ENCODE measurements at regions not wholly inside any gene's neighbourhood (a gene's known extent, or its start where the extent isn't known, plus 50 kb on each side); places are given as distances from the start of the nearest gene placed in this dataset.

DNA sequence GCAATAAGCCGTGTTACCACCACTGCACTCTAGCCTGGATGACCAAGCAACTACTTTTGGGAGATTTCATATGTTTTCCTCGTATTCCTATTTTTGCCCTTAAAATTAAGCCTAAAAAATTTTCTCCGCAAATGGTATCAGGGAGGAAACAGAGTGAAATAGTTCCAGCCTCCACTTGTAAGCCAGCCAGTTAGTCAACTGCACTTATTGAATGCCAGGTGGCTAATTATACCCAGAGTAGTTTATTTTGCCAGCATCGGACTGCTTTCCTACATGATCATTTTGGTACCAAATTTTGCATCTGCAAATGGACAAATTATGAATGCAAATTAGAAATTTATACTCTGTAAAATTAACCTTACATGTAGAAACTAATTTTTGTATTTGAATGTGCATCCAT lies 90.2 kb upstream of the ARHGAP28 start:
- no peak for TF ChIP-seq FOXK2 (IDR thresholded peaks at IDR 0.05)
- no peak for TF ChIP-seq SUZ12 (IDR thresholded peaks at IDR 0.05)
- no peak for TF ChIP-seq FOXA1 (IDR thresholded peaks at IDR 0.05)
- no peak for TF ChIP-seq SP1 (IDR thresholded peaks at IDR 0.05)
- no peak for TF ChIP-seq ARNT (IDR thresholded peaks at IDR 0.05)
- TF ChIP-seq FOXM1 (IDR thresholded peaks at IDR 0.05; ENCODE audit: borderline replicate concordance): no peak
- no peak for TF ChIP-seq BHLHE40 (IDR thresholded peaks at IDR 0.05; ENCODE audit: borderline replicate concordance)
- no peak for TF ChIP-seq TARDBP (IDR thresholded peaks at IDR 0.05)
- TF ChIP-seq, protein P1, sequence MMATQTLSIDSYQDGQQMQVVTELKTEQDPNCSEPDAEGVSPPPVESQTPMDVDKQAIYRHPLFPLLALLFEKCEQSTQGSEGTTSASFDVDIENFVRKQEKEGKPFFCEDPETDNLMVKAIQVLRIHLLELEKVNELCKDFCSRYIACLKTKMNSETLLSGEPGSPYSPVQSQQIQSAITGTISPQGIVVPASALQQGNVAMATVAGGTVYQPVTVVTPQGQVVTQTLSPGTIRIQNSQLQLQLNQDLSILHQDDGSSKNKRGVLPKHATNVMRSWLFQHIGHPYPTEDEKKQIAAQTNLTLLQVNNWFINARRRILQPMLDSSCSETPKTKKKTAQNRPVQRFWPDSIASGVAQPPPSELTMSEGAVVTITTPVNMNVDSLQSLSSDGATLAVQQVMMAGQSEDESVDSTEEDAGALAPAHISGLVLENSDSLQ (IDR thresholded peaks at IDR 0.05): no peak

All from HEK293T (cell line).